Smooth muscle cell (in vitro differentiated cells): ENCODE measurements at regions not wholly inside any gene's neighbourhood (a gene's known extent, or its start where the extent isn't known, plus 50 kb on each side); places are given as distances from the start of the nearest gene placed in this dataset.
"Not testable (repeated sequence)": the region's sequence is repeated elsewhere in the genome, so short reads cannot be mapped to it uniquely, and the experiment has no call there.

Source experiments
- DNase-seq: peaks from one replicate; lab custom pipeline; 2025; ENCODE audit not compliant: unreplicated experiment; lab: John Stamatoyannopoulos, UW
- H2AFZ ChIP-seq: fragments of 200-600 bp; sonication (generic); 2 replicates; pipeline ENCODE4 v1.6.0; 2016; ENCODE audit warnings: antibody characterized with exemption, low read depth, mild to moderate bottlenecking
- H3F3A ChIP-seq: fragments of 200-600 bp; sonication (generic); 2 replicates; pipeline ENCODE4 v1.6.0; 2017; ENCODE audit warnings: antibody characterized with exemption, low read depth
- H3K27ac ChIP-seq: fragments of 200-600 bp; sonication (generic); 2 replicates; pipeline ENCODE4 v1.5.1; 2016; ENCODE audit warnings: low read depth, mild to moderate bottlenecking
- H3K27me3 ChIP-seq: fragments of 200-600 bp; sonication (generic); 2 replicates; pipeline ENCODE4 v1.6.1; 2016; ENCODE audit warnings: low read depth, mild to moderate bottlenecking
- H3K36me3 ChIP-seq: fragments of 200-600 bp; sonication (generic); 2 replicates; pipeline ENCODE4 v1.5.1; 2016; ENCODE audit warnings: low read depth
- H3K4me1 ChIP-seq: fragments of 200-600 bp; sonication (generic); 2 replicates; pipeline ENCODE4 v1.5.1; 2016; ENCODE audit warnings: low read depth
- H3K4me2 ChIP-seq: fragments of 200-600 bp; sonication (generic); 2 replicates; pipeline ENCODE4 v1.6.0; 2016; ENCODE audit warnings: mild to moderate bottlenecking
- H3K4me3 ChIP-seq: fragments of 200-600 bp; sonication (generic); 2 replicates; pipeline ENCODE4 v1.5.1; 2016; ENCODE audit warnings: mild to moderate bottlenecking
- H3K79me2 ChIP-seq: fragments of 200-600 bp; sonication (generic); 2 replicates; pipeline ENCODE4 v1.6.0; 2016; ENCODE audit warnings: low read depth, mild to moderate bottlenecking
- H3K9ac ChIP-seq: fragments of 200-600 bp; sonication (generic); 2 replicates; pipeline ENCODE4 v1.6.0; 2016; ENCODE audit warnings: low read depth
- H3K9me3 ChIP-seq: fragments of 200-600 bp; sonication (generic); replicated peaks from 2 replicates; pipeline ENCODE4 v1.5.1; 2016; ENCODE audit warnings: low read depth
- H4K20me1 ChIP-seq: fragments of 200-600 bp; sonication (generic); 2 replicates; pipeline ENCODE4 v1.6.0; 2016; ENCODE audit warnings: low read depth
- WGBS: methylation state at CpG from one replicate; pipeline ENCODE4 v1.1.7; 2016; ENCODE audit warnings: low lambda C conversion rate; 5-methylcytosine and 5-hydroxymethylcytosine counted together
- TF ChIP-seq, protein P1 (sequence below): fragments of 200-600 bp; sonication (generic); IDR thresholded peaks from 2 replicates; pipeline ENCODE4 v1.5.1; 2017; ENCODE audit warnings: borderline replicate concordance, mild to moderate bottlenecking, antibody characterized with exemption; ENCODE audit not compliant: insufficient read depth, poor library complexity, severe bottlenecking

DNA sequence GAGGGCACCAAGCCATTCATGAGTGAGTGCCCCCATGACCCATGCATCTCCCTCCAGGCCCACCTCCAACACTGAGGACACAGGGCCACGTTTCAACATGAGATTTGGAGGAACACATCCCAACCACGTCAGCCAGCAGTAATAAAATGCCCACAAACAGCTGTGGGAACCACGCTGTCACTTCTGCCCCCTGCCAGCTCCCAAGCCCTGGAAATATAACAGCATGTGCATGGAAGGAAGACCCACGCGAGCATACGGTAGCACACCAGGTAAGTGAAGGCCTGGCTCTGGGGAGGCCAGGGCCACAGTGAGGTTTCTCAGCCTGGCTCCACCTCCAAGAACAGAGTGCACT is 168.9 kb upstream of the PFKP start:
- 91% methylated on average over 6 of the region's 6 CpGs for WGBS
- H3K4me2 ChIP-seq = no peak overlapping the region
- no peak for DNase-seq

DNA sequence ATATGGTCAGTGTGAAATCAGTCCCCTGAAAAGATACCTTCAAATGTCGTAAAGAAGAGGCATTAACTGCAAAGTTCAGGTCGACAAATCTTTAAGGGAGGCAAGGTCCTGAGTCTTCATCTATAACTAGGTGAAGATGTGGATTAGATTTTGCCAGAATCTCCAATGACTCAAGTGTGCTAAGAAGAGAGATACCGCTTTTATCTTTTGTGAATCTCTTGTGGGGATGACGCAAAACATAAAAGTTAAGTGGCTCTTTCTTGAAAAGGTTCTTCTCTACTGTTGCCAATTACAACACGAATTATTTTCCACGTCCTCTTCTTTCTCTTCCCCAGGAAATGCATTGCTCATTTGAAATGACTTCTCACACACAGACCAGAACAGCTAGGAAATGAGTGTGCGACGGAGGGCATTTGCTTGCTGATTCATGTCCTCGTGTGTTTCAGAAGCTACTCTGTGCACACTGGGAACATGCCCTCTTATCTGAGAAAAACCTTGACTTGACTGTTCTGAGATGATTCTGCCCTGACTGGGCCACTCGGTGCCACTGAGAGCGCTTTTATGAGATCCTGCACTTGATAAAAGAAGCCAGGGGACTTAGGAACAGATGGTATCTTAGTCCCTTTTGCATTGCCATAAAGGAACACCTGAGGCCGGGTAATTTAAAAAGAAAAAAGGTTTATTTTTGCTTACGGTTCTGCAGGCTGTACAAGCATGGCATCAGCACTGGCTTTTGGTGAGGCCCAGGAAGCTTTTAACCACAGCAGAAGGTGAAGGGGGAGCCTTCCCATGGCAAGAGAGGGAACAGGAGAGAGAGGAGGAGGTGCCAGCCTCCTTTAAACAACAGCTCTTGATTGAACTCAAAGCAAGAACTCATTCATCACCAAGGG is 169.5 kb upstream of the PFKP start:
- DNase-seq = no peak
- WGBS = 45% methylated on average over 13 of the region's 13 CpGs
- H3K4me1 ChIP-seq = no peaks in the 10 kb centered on the region
- no peaks in the 10 kb centered on the region for H3K36me3 ChIP-seq
- H3K4me3 ChIP-seq = no peak overlapping the region
- no peaks in the 10 kb centered on the region for H4K20me1 ChIP-seq
- H3K27me3 ChIP-seq = peaks cover 5% of the 10 kb centered on the region
- no peaks in the 10 kb centered on the region for H3K9me3 ChIP-seq
- H2AFZ ChIP-seq = no peak overlapping the region
- no peak overlapping the region for H3K9ac ChIP-seq
- no peak overlapping the region for H3K4me2 ChIP-seq
- no peak overlapping the region for H3K27ac ChIP-seq
- H3F3A ChIP-seq = no peaks in the 10 kb centered on the region
- TF ChIP-seq, protein P1, sequence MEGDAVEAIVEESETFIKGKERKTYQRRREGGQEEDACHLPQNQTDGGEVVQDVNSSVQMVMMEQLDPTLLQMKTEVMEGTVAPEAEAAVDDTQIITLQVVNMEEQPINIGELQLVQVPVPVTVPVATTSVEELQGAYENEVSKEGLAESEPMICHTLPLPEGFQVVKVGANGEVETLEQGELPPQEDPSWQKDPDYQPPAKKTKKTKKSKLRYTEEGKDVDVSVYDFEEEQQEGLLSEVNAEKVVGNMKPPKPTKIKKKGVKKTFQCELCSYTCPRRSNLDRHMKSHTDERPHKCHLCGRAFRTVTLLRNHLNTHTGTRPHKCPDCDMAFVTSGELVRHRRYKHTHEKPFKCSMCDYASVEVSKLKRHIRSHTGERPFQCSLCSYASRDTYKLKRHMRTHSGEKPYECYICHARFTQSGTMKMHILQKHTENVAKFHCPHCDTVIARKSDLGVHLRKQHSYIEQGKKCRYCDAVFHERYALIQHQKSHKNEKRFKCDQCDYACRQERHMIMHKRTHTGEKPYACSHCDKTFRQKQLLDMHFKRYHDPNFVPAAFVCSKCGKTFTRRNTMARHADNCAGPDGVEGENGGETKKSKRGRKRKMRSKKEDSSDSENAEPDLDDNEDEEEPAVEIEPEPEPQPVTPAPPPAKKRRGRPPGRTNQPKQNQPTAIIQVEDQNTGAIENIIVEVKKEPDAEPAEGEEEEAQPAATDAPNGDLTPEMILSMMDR = no peak
- no peaks in the 10 kb centered on the region for H3K79me2 ChIP-seq

More for the DNA sequence above, 168.9 kb upstream of the PFKP start:
- Histone ChIP-seq H3K4me3 (no peak overlapping the region), H3K27ac (no peak overlapping the region), H2AFZ (no peak overlapping the region), H3K79me2 (no peaks in the 10 kb centered on the region), H3F3A (no peaks in the 10 kb centered on the region), H3K9ac (no peak overlapping the region), H3K9me3 (no peaks in the 10 kb centered on the region), H3K27me3 (peaks cover 5% of the 10 kb centered on the region), H3K4me1 (no peaks in the 10 kb centered on the region), H4K20me1 (no peaks in the 10 kb centered on the region), H3K36me3 (no peaks in the 10 kb centered on the region)
- TF ChIP-seq, protein P1 = no peak

DNA sequence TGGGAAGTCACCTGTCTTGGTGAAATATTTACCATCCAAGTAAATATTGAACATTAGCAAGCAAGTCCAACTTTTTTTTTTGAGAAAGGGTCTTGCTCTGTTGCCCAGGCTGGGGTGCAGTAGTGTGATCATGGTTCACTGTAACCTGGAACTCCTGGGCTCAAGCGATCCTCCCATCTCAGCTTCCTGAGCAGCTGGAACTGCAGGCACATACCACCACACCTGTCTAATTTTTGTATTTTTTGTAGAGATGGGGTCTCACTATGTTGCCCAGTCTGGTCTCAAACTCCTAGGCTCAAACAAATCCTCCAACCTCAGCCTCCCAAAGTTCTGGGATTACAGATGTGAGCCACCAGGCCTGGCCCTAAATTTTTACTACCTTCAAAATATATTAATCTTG is 171.0 kb upstream of the PFKP start:
- not testable (repeated sequence) for H3K9me3 ChIP-seq, H3K4me1 ChIP-seq, H3K27me3 ChIP-seq, H3K27ac ChIP-seq, H3F3A ChIP-seq, H3K36me3 ChIP-seq, H3K9ac ChIP-seq, DNase-seq, H3K79me2 ChIP-seq, H3K4me3 ChIP-seq, H3K4me2 ChIP-seq, H4K20me1 ChIP-seq, H2AFZ ChIP-seq
- WGBS = 93% methylated on average over 1 of the region's 1 CpG

DNA sequence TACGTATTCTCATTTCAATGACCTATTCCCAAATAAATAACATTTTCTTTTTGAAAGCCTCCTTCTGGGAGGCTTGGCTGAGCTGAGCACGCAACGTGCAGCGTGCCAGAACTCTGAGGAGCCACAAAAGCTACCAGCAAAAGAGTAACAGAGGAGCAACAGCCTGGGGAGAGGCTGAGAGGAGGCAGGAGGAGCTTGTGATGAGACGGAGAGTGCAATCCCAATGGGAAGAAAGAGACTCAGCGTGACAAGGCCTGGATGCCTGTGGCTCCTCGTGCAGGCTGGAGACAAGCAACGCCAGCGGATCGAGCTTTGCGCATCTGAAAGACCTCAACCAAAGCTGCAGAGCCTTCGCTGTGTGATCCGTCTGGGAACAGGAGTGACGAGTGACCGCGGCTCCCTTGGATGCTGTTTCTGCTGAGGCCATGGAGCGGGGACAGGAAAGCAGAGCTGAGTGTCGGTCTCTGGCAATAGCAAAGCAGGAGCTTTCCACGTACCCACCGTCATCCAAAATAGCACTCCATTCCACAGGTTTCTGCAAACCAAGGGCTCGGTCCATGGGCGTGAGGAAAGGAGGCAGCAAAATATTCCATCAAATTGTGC is 171.7 kb upstream of the PFKP start:
- Histone ChIP-seq H2AFZ (no peak overlapping the region), H3K9ac (no peak overlapping the region), H3K27me3 (peaks cover 9% of the 10 kb centered on the region), H3K36me3 (no peaks in the 10 kb centered on the region), H3K4me2 (no peak overlapping the region), H3K4me1 (no peaks in the 10 kb centered on the region), H3K4me3 (no peak overlapping the region), H3K27ac (no peak overlapping the region), H3K79me2 (no peaks in the 10 kb centered on the region), H4K20me1 (no peaks in the 10 kb centered on the region), H3F3A (no peaks in the 10 kb centered on the region), H3K9me3 (no peaks in the 10 kb centered on the region)
- 88% methylated on average over 22 of the region's 22 CpGs for WGBS
- TF ChIP-seq, protein P1 = no peak
- DNase-seq = no peak
